Natural killer cell (primary cell): ENCODE measurements at regions not wholly inside any gene's neighbourhood (a gene's known extent, or its start where the extent isn't known, plus 50 kb on each side); places are given as distances from the start of the nearest gene placed in this dataset.

Experiments used
- ATAC-seq, 3 donors: fragments of 150-1000 bp in 2 of 3; fragments of 200-7000 bp in 1 of 3; cut with Tn5 transposase; 1 replicate in 1 of 3; 2 replicates in 2 of 3; pipeline ENCODE4 v1.10.0; 2021; ENCODE audit warnings: mild to moderate bottlenecking in 2 of 3, moderate library complexity in 2 of 3
- DNase-seq, 2 donors: peaks; one replicate each; pipeline versions ENCODE4 v3.0.0 to v3.0.0-alpha.2; 2013 to 2021; ENCODE audit warnings: mixed read lengths in 1 of 2
- H3K27ac ChIP-seq: one replicate; pipeline ENCODE4 v1.5.1; 2013; ENCODE audit warnings: mild to moderate bottlenecking, low read length
- H3K27me3 ChIP-seq: one replicate; pipeline ENCODE4 v1.6.1; 2013; ENCODE audit warnings: low read length; ENCODE audit not compliant: control insufficient read depth, insufficient read depth
- H3K36me3 ChIP-seq: one replicate; pipeline ENCODE4 v1.6.1; 2013; ENCODE audit warnings: low read length; ENCODE audit not compliant: control insufficient read depth, insufficient read depth
- H3K4me1 ChIP-seq: one replicate; pipeline ENCODE4 v1.6.1; 2013; ENCODE audit warnings: low read length; ENCODE audit not compliant: control insufficient read depth, insufficient read depth
- H3K4me3 ChIP-seq: one replicate; pipeline ENCODE4 v1.5.1; 2013; ENCODE audit warnings: low read length
- H3K9me3 ChIP-seq: one replicate; pipeline ENCODE4 v1.6.1; 2013; ENCODE audit warnings: low read length; ENCODE audit not compliant: control insufficient read depth, insufficient read depth
- H3K27ac Mint-ChIP-seq, 2 donors: one replicate each; pipeline ENCODE4 v1.8.0; 2022; ENCODE audit warnings: mild to moderate bottlenecking in 2 of 2, mixed read lengths in 2 of 2, moderate library complexity in 1 of 2
- H3K27me3 Mint-ChIP-seq, 2 donors: one replicate each; pipeline ENCODE4 v1.8.0; 2022; ENCODE audit warnings: low read depth in 2 of 2, mixed read lengths in 2 of 2
- H3K36me3 Mint-ChIP-seq: one replicate; pipeline ENCODE4 v1.8.0; 2022; ENCODE audit warnings: mixed read lengths
- H3K4me1 Mint-ChIP-seq, 2 donors: one replicate each; pipeline ENCODE4 v1.8.0; 2022; ENCODE audit warnings: mixed read lengths in 2 of 2
- H3K4me3 Mint-ChIP-seq: one replicate; pipeline ENCODE4 v1.8.0; 2022; ENCODE audit warnings: mild to moderate bottlenecking, moderate library complexity, mixed read lengths
- H3K9me3 Mint-ChIP-seq, 2 donors: one replicate each; pipeline ENCODE4 v1.8.0; 2022; ENCODE audit warnings: mixed read lengths in 2 of 2
- CTCF ChIP-seq: fragments of 200-600 bp; IDR thresholded peaks from one replicate; pipeline ENCODE4 v1.8.0; 2022; ENCODE audit warnings: antibody characterized with exemption
- WGBS: methylation state at CpG from one replicate; pipeline ENCODE4 v1.1.7; 2013; ENCODE audit warnings: missing lambda C conversion rate; ENCODE audit not compliant: insufficient coverage; 5-methylcytosine and 5-hydroxymethylcytosine counted together
- intact Hi-C: fragments of 100-400 bp; cut with micrococcal nuclease; formaldehyde crosslinking; loops from one replicate; pipeline ENCODE4 v1.14.2; 2022

- H3K9me3 ChIP-seq: no peaks in the 10 kb centered on the region
Observed at GRCh38 chr14:53758141-53758540, 198.5 kb downstream of the BMP4 start.

GRCh38 chr14:53757732-53758131 is 198.9 kb downstream of the BMP4 start:
- no peaks in the 10 kb centered on the region for H3K4me1 Mint-ChIP-seq
- ATAC-seq (no peak), DNase-seq (no peak)
- no peak for TF ChIP-seq CTCF
- no peaks in the 10 kb centered on the region for H3K4me1 ChIP-seq
- H3K4me3 Mint-ChIP-seq: no peak overlapping the region
- intact Hi-C loops: no loop called here
- no peaks in the 10 kb centered on the region for H3K36me3 ChIP-seq
- no peaks in the 10 kb centered on the region for H3K36me3 Mint-ChIP-seq
- peaks cover 11 to 18% of the 10 kb centered on the region in 2 donors for H3K9me3 Mint-ChIP-seq
- H3K4me3 ChIP-seq: no peak overlapping the region
- H3K27ac Mint-ChIP-seq: no peak overlapping the region
- H3K9me3 ChIP-seq: no peaks in the 10 kb centered on the region
- H3K27ac ChIP-seq: no peak overlapping the region
- H3K27me3 ChIP-seq: no peaks in the 10 kb centered on the region
- no peaks in the 10 kb centered on the region for H3K27me3 Mint-ChIP-seq

More at GRCh38 chr14:53758141-53758540, 198.5 kb downstream of the BMP4 start:
- Mint-ChIP-seq H3K4me3 (no peak overlapping the region), H3K36me3 (no peaks in the 10 kb centered on the region), H3K4me1 (no peaks in the 10 kb centered on the region), H3K27ac (no peak overlapping the region), H3K9me3 (peaks cover 11 to 18% of the 10 kb centered on the region in 2 donors), H3K27me3 (no peaks in the 10 kb centered on the region)
- 86% methylated on average over 2 of the region's 2 CpGs for WGBS
- intact Hi-C loops: no loop called here
- no peak for TF ChIP-seq CTCF
- Histone ChIP-seq H3K27ac (no peak overlapping the region), H3K36me3 (no peaks in the 10 kb centered on the region), H3K4me1 (no peaks in the 10 kb centered on the region), H3K4me3 (no peak overlapping the region), H3K27me3 (no peaks in the 10 kb centered on the region)
- DNase-seq: no peak
- no peak for ATAC-seq

GRCh38 chr14:53751650-53752049 is 205.0 kb downstream of the BMP4 start:
- no peaks in the 10 kb centered on the region for H3K27me3 ChIP-seq
- H3K4me3 ChIP-seq: no peak overlapping the region
- Mint-ChIP-seq H3K4me1 (no peaks in the 10 kb centered on the region), H3K27me3 (no peaks in the 10 kb centered on the region), H3K36me3 (no peaks in the 10 kb centered on the region), H3K27ac (no peak overlapping the region), H3K9me3 (peaks cover 6 to 15% of the 10 kb centered on the region in 2 donors), H3K4me3 (no peak overlapping the region)
- WGBS: 60% methylated on average over 3 of the region's 3 CpGs
- H3K4me1 ChIP-seq: no peaks in the 10 kb centered on the region
- no peak for TF ChIP-seq CTCF
- H3K36me3 ChIP-seq: no peaks in the 10 kb centered on the region
- no peak for DNase-seq
- no peak for ATAC-seq
- no peaks in the 10 kb centered on the region for H3K9me3 ChIP-seq
- H3K27ac ChIP-seq: no peak overlapping the region
- intact Hi-C loops: no loop called here

- no peak overlapping the region for H3K4me3 Mint-ChIP-seq
- no peaks in the 10 kb centered on the region for H3K9me3 ChIP-seq
- intact Hi-C loops: no loop called here
- H3K36me3 ChIP-seq: no peaks in the 10 kb centered on the region
- ATAC-seq (no peak), DNase-seq (no peak)
- no peak overlapping the region for H3K27ac ChIP-seq
- TF ChIP-seq CTCF: no peak
- no peaks in the 10 kb centered on the region for H3K4me1 Mint-ChIP-seq
- no peak overlapping the region for H3K4me3 ChIP-seq
- H3K27ac Mint-ChIP-seq: no peak overlapping the region
- no peaks in the 10 kb centered on the region for H3K27me3 ChIP-seq
- no peaks in the 10 kb centered on the region for H3K4me1 ChIP-seq
- H3K9me3 Mint-ChIP-seq: peaks cover 3 to 9% of the 10 kb centered on the region in 2 donors
- no peaks in the 10 kb centered on the region for H3K36me3 Mint-ChIP-seq
- no peaks in the 10 kb centered on the region for H3K27me3 Mint-ChIP-seq
- no CpG with 5 or more reads among the region's 1 CpG for WGBS
Observed at GRCh38 chr14:53748691-53749090, 207.9 kb downstream of the BMP4 start.
